Activated CD4-positive, alpha-beta T cell treated with anti-CD3 and anti-CD28 coated beads for 36 hours (primary cell): ENCODE measurements at regions not wholly inside any gene's neighbourhood (a gene's known extent, or its start where the extent isn't known, plus 50 kb on each side); places are given as distances from the start of the nearest gene placed in this dataset.

Experiments used
- ATAC-seq: fragments of 200-7000 bp; cut with Tn5 transposase; one replicate; pipeline ENCODE4 v1.10.0; 2021; ENCODE audit warnings: mild to moderate bottlenecking, moderate library complexity
- CTCF ChIA-PET: fragments of 350-600 bp; sonication (Branson Sonifier 250); formaldehyde crosslinking; loops from one replicate; lab custom pipeline; 2021; ENCODE audit warnings: antibody characterized with exemption; lab: Charles Lee
- POLR2A ChIA-PET: fragments of 350-600 bp; sonication (Branson Sonifier 250); formaldehyde crosslinking; loops from one replicate; lab custom pipeline; 2021; ENCODE audit warnings: antibody characterized with exemption, inconsistent platforms; lab: Charles Lee
- DNase-seq: peaks from one replicate; pipeline ENCODE4 v3.0.0-alpha.2; 2020
- H3K27ac Mint-ChIP-seq: one replicate; pipeline ENCODE4 v1.8.0; 2021; ENCODE audit warnings: mixed read lengths
- H3K27me3 Mint-ChIP-seq: one replicate; pipeline ENCODE4 v1.8.0; 2021; ENCODE audit warnings: mixed read lengths
- H3K36me3 Mint-ChIP-seq: one replicate; pipeline ENCODE4 v1.8.0; 2021; ENCODE audit warnings: low read depth, mixed read lengths
- H3K4me1 Mint-ChIP-seq: one replicate; pipeline ENCODE4 v1.8.0; 2021; ENCODE audit warnings: mixed read lengths
- H3K4me3 Mint-ChIP-seq: one replicate; pipeline ENCODE4 v1.8.0; 2021; ENCODE audit warnings: mild to moderate bottlenecking, moderate library complexity, mixed read lengths
- H3K9me3 Mint-ChIP-seq: one replicate; pipeline ENCODE4 v1.8.0; 2021; ENCODE audit warnings: low read depth, mixed read lengths
- intact Hi-C, 2 experiments: fragments of 100-400 bp; cut with DNase I in 1 of 2; cut with micrococcal nuclease in 1 of 2; formaldehyde crosslinking; loops; one replicate each; pipeline versions ENCODE4 v1.14.2 to v1.15.1; 2022 to 2024; cut with DNase I, micrococcal nuclease

GRCh38 chr16:87194172-87194571 lies 123.0 kb downstream of the C16orf95 start:
- H3K9me3 Mint-ChIP-seq, result no peaks in the 10 kb centered on the region
- ChIA-PET POLR2A (no interaction called here), CTCF (interaction anchor here (0.6 kb wide), 1 partner anchor 129 kb away, joined by 3 read pairs; no protein-coding TSS in a partner anchor)
- no peaks in the 10 kb centered on the region for H3K36me3 Mint-ChIP-seq
- H3K27ac Mint-ChIP-seq, result no peak overlapping the region
- ATAC-seq (no peak), DNase-seq (no peak)
- no peaks in the 10 kb centered on the region for H3K4me1 Mint-ChIP-seq
- H3K27me3 Mint-ChIP-seq, result no peaks in the 10 kb centered on the region
- no peak overlapping the region for H3K4me3 Mint-ChIP-seq
- intact Hi-C loops, result no loop called here

GRCh38 chr16:87195161-87195560 lies 122.0 kb downstream of the C16orf95 start:
- POLR2A ChIA-PET, result no interaction called here
- Mint-ChIP-seq H3K4me3 (no peak overlapping the region), H3K27ac (no peak overlapping the region), H3K27me3 (no peaks in the 10 kb centered on the region), H3K9me3 (no peaks in the 10 kb centered on the region), H3K36me3 (no peaks in the 10 kb centered on the region), H3K4me1 (no peaks in the 10 kb centered on the region)
- CTCF ChIA-PET, result no interaction called here
- no peak for DNase-seq
- intact Hi-C loops, result no loop called here
- no peak for ATAC-seq

DNA sequence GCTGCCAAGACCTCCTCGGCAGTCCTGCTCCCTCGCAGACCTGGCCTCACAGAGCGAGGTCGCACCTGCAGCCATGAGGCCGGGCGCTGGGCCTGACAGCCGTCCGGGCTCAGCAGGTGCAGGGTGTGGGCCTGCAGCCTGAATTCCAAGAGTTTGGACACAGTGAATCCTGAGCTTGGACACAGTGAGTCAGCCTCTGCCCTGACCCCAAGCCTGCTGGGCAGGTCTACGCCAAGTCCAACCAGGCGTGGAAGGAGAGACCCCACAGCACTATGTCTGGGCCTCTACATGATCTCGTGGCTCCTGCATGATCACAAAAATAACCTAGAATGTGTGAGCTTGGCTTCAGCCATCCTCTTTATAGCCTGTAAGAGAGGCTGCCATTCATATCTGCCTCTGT lies 121.0 kb downstream of the C16orf95 start:
- Mint-ChIP-seq H3K4me3 (no peak overlapping the region), H3K9me3 (no peaks in the 10 kb centered on the region), H3K27me3 (no peaks in the 10 kb centered on the region), H3K4me1 (no peaks in the 10 kb centered on the region), H3K36me3 (no peaks in the 10 kb centered on the region), H3K27ac (no peak overlapping the region)
- intact Hi-C loops, result no loop called here
- DNase-seq, result no peak
- POLR2A ChIA-PET, result no interaction called here
- CTCF ChIA-PET, result interaction anchor here (0.6 kb wide), 1 partner anchor 626 kb away, joined by 4 read pairs; no protein-coding TSS in a partner anchor
- ATAC-seq, result no peak

DNA sequence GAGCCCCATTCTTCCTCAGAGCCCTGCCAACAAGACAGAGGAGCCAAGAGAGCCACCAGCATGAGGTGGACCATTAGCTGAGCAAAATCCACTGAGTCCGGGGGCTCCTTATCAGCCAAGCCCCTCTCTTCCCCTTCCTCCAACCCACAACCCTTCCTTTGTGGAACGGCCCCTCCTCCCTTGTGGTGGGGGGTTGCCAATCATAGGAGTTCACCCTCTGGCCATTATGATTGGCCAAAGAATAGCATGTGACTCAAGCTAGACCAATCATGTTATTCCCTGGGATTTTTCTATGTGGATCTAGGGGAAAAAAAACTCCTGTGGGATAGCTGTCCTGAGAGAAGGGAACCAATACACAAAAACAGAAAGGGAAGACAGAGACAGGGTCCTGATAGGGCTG lies 120.5 kb downstream of the C16orf95 start:
- Mint-ChIP-seq H3K36me3 (no peaks in the 10 kb centered on the region), H3K9me3 (no peaks in the 10 kb centered on the region), H3K4me1 (no peaks in the 10 kb centered on the region), H3K27ac (no peak overlapping the region), H3K4me3 (no peak overlapping the region), H3K27me3 (peaks cover 1% of the 10 kb centered on the region)
- ChIA-PET CTCF (interaction anchor here (0.6 to 1.2 kb wide), 3 partner anchors 23 to 626 kb away, joined by 3 to 4 read pairs (median 3); no protein-coding TSS in a partner anchor), POLR2A (no interaction called here)
- ATAC-seq (no peak), DNase-seq (no peak)
- intact Hi-C loops, result no loop called here

DNA sequence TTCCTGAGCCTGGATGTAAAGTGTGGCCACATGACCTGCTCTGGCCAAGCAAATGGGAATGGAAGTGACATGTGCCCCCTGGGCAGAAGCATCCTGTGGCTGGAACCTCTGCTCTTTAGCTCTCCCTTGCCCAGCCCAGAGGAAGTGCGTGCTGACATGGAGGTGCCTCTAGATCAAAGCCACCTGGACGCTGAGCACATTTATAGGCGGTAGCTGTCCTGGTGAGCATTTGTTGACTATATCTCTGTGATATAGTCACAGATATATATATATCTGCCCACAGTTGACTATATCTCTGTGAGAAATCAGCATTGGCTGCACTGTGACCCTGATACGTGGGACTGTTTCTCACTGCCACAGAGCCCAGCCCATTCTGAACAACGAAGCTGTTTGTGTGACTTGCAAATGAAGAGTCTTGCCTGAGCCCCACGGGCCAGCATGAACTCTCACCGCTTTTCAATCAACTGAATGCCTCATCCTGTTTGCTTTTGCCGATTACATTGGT lies 118.8 kb downstream of the C16orf95 start:
- peaks cover 8% of the 10 kb centered on the region for H3K27me3 Mint-ChIP-seq
- intact Hi-C loops, result no loop called here
- H3K27ac Mint-ChIP-seq, result no peak overlapping the region
- H3K4me3 Mint-ChIP-seq, result no peak overlapping the region
- ChIA-PET CTCF (no interaction called here), POLR2A (no interaction called here)
- H3K9me3 Mint-ChIP-seq, result no peaks in the 10 kb centered on the region
- DNase-seq (no peak), ATAC-seq (no peak)
- H3K4me1 Mint-ChIP-seq, result no peaks in the 10 kb centered on the region
- H3K36me3 Mint-ChIP-seq, result no peaks in the 10 kb centered on the region

- no peak overlapping the region for H3K27ac Mint-ChIP-seq
- ATAC-seq (no peak), DNase-seq (no peak)
- H3K4me3 Mint-ChIP-seq, result no peak overlapping the region
- no peaks in the 10 kb centered on the region for H3K36me3 Mint-ChIP-seq
- ChIA-PET CTCF (no interaction called here), POLR2A (no interaction called here)
- intact Hi-C loops, result no loop called here
- no peaks in the 10 kb centered on the region for H3K9me3 Mint-ChIP-seq
- no peaks in the 10 kb centered on the region for H3K4me1 Mint-ChIP-seq
- H3K27me3 Mint-ChIP-seq, result peaks cover 8% of the 10 kb centered on the region
Measured at GRCh38 chr16:87198881-87199280, 118.3 kb downstream of the C16orf95 start.

- Mint-ChIP-seq H3K36me3 (no peaks in the 10 kb centered on the region), H3K4me1 (no peaks in the 10 kb centered on the region), H3K9me3 (no peaks in the 10 kb centered on the region), H3K27me3 (peaks cover 8% of the 10 kb centered on the region), H3K4me3 (no peak overlapping the region), H3K27ac (no peak overlapping the region)
- ChIA-PET CTCF (no interaction called here), POLR2A (no interaction called here)
- ATAC-seq (no peak), DNase-seq (no peak)
- intact Hi-C loops, result no loop called here
Measured at GRCh38 chr16:87199379-87199778, 117.8 kb downstream of the C16orf95 start.

GRCh38 chr16:87199901-87200300 lies 117.3 kb downstream of the C16orf95 start:
- Mint-ChIP-seq H3K27ac (no peak overlapping the region), H3K27me3 (peaks cover 8% of the 10 kb centered on the region), H3K36me3 (no peaks in the 10 kb centered on the region), H3K4me1 (no peaks in the 10 kb centered on the region), H3K9me3 (no peaks in the 10 kb centered on the region), H3K4me3 (no peak overlapping the region)
- intact Hi-C loops, result loop anchor here in 1 of 2 experiments (10.0 kb wide), 1 partner anchor 635 kb away; the partner anchor contains the start of gene FOXC2
- ATAC-seq, result no peak
- POLR2A ChIA-PET, result no interaction called here
- no peak for DNase-seq
- CTCF ChIA-PET, result no interaction called here

DNA sequence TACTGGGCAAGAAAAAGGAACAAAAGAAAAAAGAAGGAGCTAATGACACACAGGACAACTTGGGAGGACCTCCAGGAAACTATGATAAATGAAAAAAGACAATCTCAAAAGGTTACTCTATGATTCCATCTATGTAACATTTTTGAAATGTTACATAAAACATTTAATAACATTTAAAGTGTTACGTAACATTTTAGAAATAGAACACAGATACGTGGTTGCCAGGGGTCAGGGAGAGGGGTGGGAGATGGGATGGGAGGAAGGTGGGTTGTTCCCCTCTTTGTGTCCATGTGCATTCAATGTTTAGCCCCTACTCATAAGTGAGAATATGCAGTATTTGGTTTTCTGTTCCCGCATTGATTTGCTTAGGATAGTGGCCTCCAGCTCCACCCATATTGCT lies 116.6 kb downstream of the C16orf95 start:
- Mint-ChIP-seq H3K36me3 (no peaks in the 10 kb centered on the region), H3K4me1 (no peaks in the 10 kb centered on the region), H3K9me3 (no peaks in the 10 kb centered on the region), H3K27me3 (peaks cover 8% of the 10 kb centered on the region), H3K27ac (no peak overlapping the region), H3K4me3 (no peak overlapping the region)
- CTCF ChIA-PET, result interaction anchor here (0.6 kb wide), 1 partner anchor 69 kb away, joined by 3 read pairs; no protein-coding TSS in a partner anchor
- DNase-seq, result no peak
- POLR2A ChIA-PET, result no interaction called here
- intact Hi-C loops, result loop anchor here in 1 of 2 experiments (10.0 kb wide), 1 partner anchor 636 kb away; the partner anchor contains the start of gene FOXC2
- no peak for ATAC-seq

- no peaks in the 10 kb centered on the region for H3K9me3 Mint-ChIP-seq
- no peak overlapping the region for H3K4me3 Mint-ChIP-seq
- POLR2A ChIA-PET, result no interaction called here
Measured at GRCh38 chr16:87201052-87201451, 116.1 kb downstream of the C16orf95 start.

GRCh38 chr16:87201790-87202189 lies 115.4 kb downstream of the C16orf95 start:
- Mint-ChIP-seq H3K4me1 (no peaks in the 10 kb centered on the region), H3K9me3 (no peaks in the 10 kb centered on the region), H3K27me3 (peaks cover 8% of the 10 kb centered on the region), H3K36me3 (no peaks in the 10 kb centered on the region), H3K4me3 (no peak overlapping the region), H3K27ac (no peak overlapping the region)
- intact Hi-C loops, result loop anchor here in 1 of 2 experiments (10.0 kb wide), 1 partner anchor 637 kb away; the partner anchor contains the start of gene FOXC2
- ATAC-seq (no peak), DNase-seq (no peak)
- POLR2A ChIA-PET, result no interaction called here
- CTCF ChIA-PET, result interaction anchor here (0.5 to 1.4 kb wide), 8 partner anchors 12 to 820 kb away, joined by 3 to 4 read pairs (median 3); no protein-coding TSS in a partner anchor

More at GRCh38 chr16:87201052-87201451, 116.1 kb downstream of the C16orf95 start:
- DNase-seq, result no peak
- CTCF ChIA-PET, result interaction anchor here (0.6 to 0.9 kb wide), 3 partner anchors 11 to 139 kb away, joined by 3 to 4 read pairs (median 3); no protein-coding TSS in a partner anchor
- no peaks in the 10 kb centered on the region for H3K4me1 Mint-ChIP-seq
- intact Hi-C loops, result loop anchor here in 1 of 2 experiments (10.0 kb wide), 1 partner anchor 636 kb away; the partner anchor contains the start of gene FOXC2
- no peak for ATAC-seq
- H3K27ac Mint-ChIP-seq, result no peak overlapping the region
- H3K36me3 Mint-ChIP-seq, result no peaks in the 10 kb centered on the region
- peaks cover 8% of the 10 kb centered on the region for H3K27me3 Mint-ChIP-seq

- H3K36me3 Mint-ChIP-seq, result no peaks in the 10 kb centered on the region
- peaks cover 8% of the 10 kb centered on the region for H3K27me3 Mint-ChIP-seq
- no peaks in the 10 kb centered on the region for H3K4me1 Mint-ChIP-seq
- intact Hi-C loops, result loop anchor here in 1 of 2 experiments (10.0 kb wide), 1 partner anchor 638 kb away; the partner anchor contains the start of gene FOXC2
- H3K4me3 Mint-ChIP-seq, result no peak overlapping the region
- H3K9me3 Mint-ChIP-seq, result no peaks in the 10 kb centered on the region
- no peak overlapping the region for H3K27ac Mint-ChIP-seq
- no peak for ATAC-seq
- CTCF ChIA-PET, result interaction anchor here (0.7 to 1.4 kb wide), 6 partner anchors 9 to 675 kb away, joined by 3 to 4 read pairs (median 3); no protein-coding TSS in a partner anchor
- POLR2A ChIA-PET, result no interaction called here
- DNase-seq, result no peak
Measured at GRCh38 chr16:87202346-87202745, 114.8 kb downstream of the C16orf95 start.
